ENCODE measurements at regions not wholly inside any gene's neighbourhood (a gene's known extent, or its start where the extent isn't known, plus 50 kb on each side); places are given as distances from the start of the nearest gene placed in this dataset.

GRCh38 chr5:68823301-68823700, 270.5 kb upstream of the SLC30A5 start:
- TF ChIP-seq CTCF (IDR thresholded peaks at IDR 0.05; ENCODE audit: low read depth, low read length) (no peak), MAX (IDR thresholded peaks at IDR 0.05; ENCODE audit: low read depth, low read length) (no peak), POLR2A (IDR thresholded peaks at IDR 0.05; ENCODE audit: extremely low read depth, insufficient read length) (no peak), MYC (IDR thresholded peaks at IDR 0.05; ENCODE audit: low read depth, low read length) (no peak)
